IMR-90 (cell line): ENCODE measurements at regions not wholly inside any gene's neighbourhood (a gene's known extent, or its start where the extent isn't known, plus 50 kb on each side); places are given as distances from the start of the nearest gene placed in this dataset.

Experiments used
- ATAC-seq: fragments of 200-7000 bp; cut with Tn5 transposase; 2 replicates; pipeline ENCODE4 v1.9.1; 2020; ENCODE audit warnings: low read depth, mild to moderate bottlenecking, moderate library complexity
- BruUV-seq: library from RNA; stranded (reverse); fragments of 400-500 nt; replicated peaks from 2 replicates; lab custom pipeline; 2021; lab: Mats Ljungman, UMichigan
- CTCF ChIA-PET: fragments of 300-600 bp; formaldehyde crosslinking; extraction: SDS; loops from one replicate; lab custom pipeline; 2021; ENCODE audit warnings: antibody characterized with exemption; lab: Yijun Ruan, JAX
- POLR2A ChIA-PET: fragments of 300-600 bp; sonication (Branson Sonifier 250); formaldehyde crosslinking; loops from one replicate; lab custom pipeline; 2022; ENCODE audit warnings: antibody characterized with exemption; ENCODE audit not compliant: unreplicated experiment; lab: Charles Lee
- DNase-seq: peaks from one replicate; pipeline ENCODE4 v3.0.0; 2013
- H2AFZ ChIP-seq: replicated peaks from 2 replicates; pipeline ENCODE3; 2013; ENCODE audit warnings: low read length, mild to moderate bottlenecking; ENCODE audit not compliant: poor library complexity
- H2AK5ac ChIP-seq: 2 replicates; pipeline ENCODE4 v1.6.1; 2013; ENCODE audit warnings: low read depth, low read length, inconsistent platforms
- H2AK9ac ChIP-seq: replicated peaks from 2 replicates; pipeline ENCODE3; 2013; ENCODE audit warnings: mild to moderate bottlenecking, low read depth, low read length, moderate library complexity; ENCODE audit not compliant: poor library complexity
- H2BK120ac ChIP-seq: 2 replicates; pipeline ENCODE4 v1.6.1; 2013; ENCODE audit warnings: low read depth, low read length, inconsistent platforms
- H2BK15ac ChIP-seq: 3 replicates; pipeline ENCODE4 v1.6.1; 2013; ENCODE audit warnings: low read depth, low read length, inconsistent platforms
- H2BK20ac ChIP-seq: 2 replicates; pipeline ENCODE4 v1.6.1; 2013; ENCODE audit warnings: low read depth, mild to moderate bottlenecking, inconsistent platforms, low read length, moderate library complexity
- H2BK5ac ChIP-seq: 2 replicates; pipeline ENCODE4 v1.6.1; 2013; ENCODE audit warnings: mild to moderate bottlenecking, low read depth, low read length, inconsistent platforms; ENCODE audit not compliant: poor library complexity, severe bottlenecking
- H3K14ac ChIP-seq: replicated peaks from 2 replicates; pipeline ENCODE4 v1.6.1; 2013; ENCODE audit warnings: low read depth, low read length, inconsistent platforms
- H3K18ac ChIP-seq: 2 replicates; pipeline ENCODE4 v1.6.1; 2013; ENCODE audit warnings: low read depth, low read length, control low read depth
- H3K23ac ChIP-seq: 2 replicates; pipeline ENCODE4 v1.6.1; 2013; ENCODE audit warnings: low read depth, low read length, inconsistent platforms
- H3K27ac ChIP-seq: 2 replicates; pipeline ENCODE4 v1.5.1; 2013; ENCODE audit warnings: mild to moderate bottlenecking, control low read depth, low read length; ENCODE audit not compliant: insufficient read depth
- H3K27me3 ChIP-seq: 2 replicates; pipeline ENCODE4 v1.6.1; 2013; ENCODE audit warnings: low read length; ENCODE audit not compliant: control insufficient read depth, insufficient read depth
- H3K36me3 ChIP-seq: 2 replicates; pipeline ENCODE4 v1.6.1; 2013; ENCODE audit warnings: low read length, mixed read lengths; ENCODE audit not compliant: control insufficient read depth, insufficient read depth
- H3K4ac ChIP-seq: 2 replicates; pipeline ENCODE4 v1.6.1; 2013; ENCODE audit warnings: low read depth, low read length, inconsistent platforms
- H3K4me1 ChIP-seq: 2 replicates; pipeline ENCODE4 v1.6.1; 2013; ENCODE audit warnings: low read length, mixed read lengths; ENCODE audit not compliant: control insufficient read depth, insufficient read depth
- H3K4me2 ChIP-seq: 2 replicates; pipeline ENCODE4 v1.6.1; 2013; ENCODE audit warnings: low read depth, mild to moderate bottlenecking, control low read depth, low read length, moderate library complexity
- H3K4me3 ChIP-seq: 2 replicates; pipeline ENCODE4 v1.5.1; 2013; ENCODE audit warnings: low read depth, mild to moderate bottlenecking, control low read depth, low read length, moderate library complexity; ENCODE audit not compliant: insufficient read depth
- H3K56ac ChIP-seq: 2 replicates; pipeline ENCODE4 v1.6.1; 2013; ENCODE audit warnings: low read length, inconsistent platforms; ENCODE audit not compliant: insufficient read depth; ENCODE audit errors: extremely low read depth
- H3K79me1 ChIP-seq, 2 experiments: 2 replicates each; pipeline ENCODE4 v1.6.1; 2013; ENCODE audit warnings: low read length in 2 of 2, inconsistent platforms in 1 of 2, low read depth in 1 of 2
- H3K9ac ChIP-seq: 2 replicates; pipeline ENCODE4 v1.6.1; 2013; ENCODE audit warnings: low read depth, low read length, control low read depth
- H3K9me1 ChIP-seq: 2 replicates; pipeline ENCODE4 v1.6.1; 2013; ENCODE audit warnings: low read length, inconsistent platforms; ENCODE audit not compliant: insufficient read depth
- H3K9me3 ChIP-seq: 2 replicates; pipeline ENCODE4 v1.6.1; 2013; ENCODE audit warnings: low read length; ENCODE audit not compliant: control insufficient read depth, insufficient read depth
- H4K20me1 ChIP-seq: 2 replicates; pipeline ENCODE4 v1.6.1; 2013; ENCODE audit warnings: low read length, inconsistent platforms; ENCODE audit not compliant: insufficient read depth
- H4K5ac ChIP-seq: 2 replicates; pipeline ENCODE4 v1.6.1; 2013; ENCODE audit warnings: mild to moderate bottlenecking, low read depth, low read length, control low read depth
- H4K8ac ChIP-seq, 2 experiments: 2 replicates each; pipeline ENCODE4 v1.6.1; 2013; ENCODE audit warnings: low read depth in 2 of 2, low read length in 2 of 2, control low read depth in 1 of 2, inconsistent platforms in 1 of 2
- H4K91ac ChIP-seq: 2 replicates; pipeline ENCODE4 v1.6.1; 2013; ENCODE audit warnings: low read depth, low read length, inconsistent platforms; ENCODE audit not compliant: insufficient read depth
- BHLHE40 ChIP-seq: fragments of 150-350 bp; IDR thresholded peaks from 2 replicates; pipeline ENCODE4 v1.6.1; 2016; ENCODE audit warnings: mild to moderate bottlenecking, low read depth, low read length
- CEBPB ChIP-seq: IDR thresholded peaks from 2 replicates; pipeline ENCODE4 v1.6.1; 2012; ENCODE audit warnings: low read depth, low read length, improper control_type of control experiment
- CHD1 ChIP-seq: IDR thresholded peaks from 2 replicates; pipeline ENCODE4 v1.6.1; 2012; ENCODE audit warnings: low read depth, low read length, improper control_type of control experiment
- FOS ChIP-seq: fragments of 150-350 bp; IDR thresholded peaks from 2 replicates; pipeline ENCODE4 v1.6.1; 2016; ENCODE audit warnings: low read depth, low read length
- MAFK ChIP-seq: IDR thresholded peaks from 2 replicates; pipeline ENCODE4 v1.6.1; 2012; ENCODE audit warnings: low read depth, low read length, improper control_type of control experiment
- MAZ ChIP-seq: IDR thresholded peaks from 2 replicates; pipeline ENCODE4 v1.6.1; 2012; ENCODE audit warnings: low read depth, mild to moderate bottlenecking, low read length, improper control_type of control experiment, moderate library complexity, borderline replicate concordance
- MXI1 ChIP-seq: IDR thresholded peaks from 2 replicates; pipeline ENCODE4 v1.6.1; 2012; ENCODE audit warnings: low read depth, mild to moderate bottlenecking, low read length, moderate library complexity, borderline replicate concordance
- NFE2L2 ChIP-seq: fragments of 150-350 bp; IDR thresholded peaks from 2 replicates; pipeline ENCODE4 v1.6.1; 2016; ENCODE audit warnings: low read depth, mild to moderate bottlenecking, low read length
- POLR2A ChIP-seq: IDR thresholded peaks from 2 replicates; pipeline ENCODE4 v1.6.1; 2012; ENCODE audit warnings: mild to moderate bottlenecking, low read depth, low read length
- RAD21 ChIP-seq: IDR thresholded peaks from 2 replicates; pipeline ENCODE4 v1.6.1; 2012; ENCODE audit warnings: low read length, improper control_type of control experiment
- RCOR1 ChIP-seq: IDR thresholded peaks from 2 replicates; pipeline ENCODE4 v1.6.1; 2012; ENCODE audit warnings: mild to moderate bottlenecking, low read length, improper control_type of control experiment; ENCODE audit not compliant: insufficient replicate concordance
- RFX5 ChIP-seq: IDR thresholded peaks from 2 replicates; pipeline ENCODE4 v1.8.0; 2012; ENCODE audit warnings: low read depth, mild to moderate bottlenecking, low read length, moderate library complexity
- SMC3 ChIP-seq: fragments of 150-350 bp; IDR thresholded peaks from 2 replicates; pipeline ENCODE4 v1.6.1; 2016; ENCODE audit warnings: low read depth, mild to moderate bottlenecking, antibody characterized with exemption, low read length, moderate library complexity
- WGBS, 2 experiments: methylation state at CpG; one replicate each; pipeline versions ENCODE4 v1.1.5 to v1.1.7; 2013; ENCODE audit warnings: missing lambda C conversion rate in 2 of 2; ENCODE audit not compliant: insufficient read length in 1 of 2; ENCODE audit errors: extremely low coverage in 2 of 2; 5-methylcytosine and 5-hydroxymethylcytosine counted together
- dilution Hi-C: fragments of 300-500 bp; cut with HindIII; formaldehyde crosslinking; loops from one replicate; pipeline ENCODE4 v1.14.3; 2018; ENCODE audit warnings: low sequenced_read_pairs; ENCODE audit not compliant: unreplicated experiment
- in situ Hi-C: fragments of 300-500 bp; cut with MboI; formaldehyde crosslinking; loops from 3 replicates; pipeline ENCODE4 v1.14.3; 2019; ENCODE audit warnings: low sequenced_read_pairs, inconsistent platforms, mixed read lengths
- intact Hi-C: fragments of 100-400 bp; cut with micrococcal nuclease; formaldehyde crosslinking; loops from 2 replicates; pipeline ENCODE4 v1.10.0; 2022
- TF ChIP-seq, protein P1 (sequence below): fragments of 150-350 bp; IDR thresholded peaks from 2 replicates; pipeline ENCODE4 v1.6.1; 2017; ENCODE audit warnings: mild to moderate bottlenecking, antibody characterized with exemption, low read length, low read depth
- TF ChIP-seq, protein P2 (sequence below): fragments of 150-350 bp; IDR thresholded peaks from 2 replicates; pipeline ENCODE4 v1.6.1; 2016; ENCODE audit warnings: low read depth, mild to moderate bottlenecking, low read length, moderate library complexity, borderline replicate concordance
- TF ChIP-seq, protein P3 (sequence below): conservative IDR thresholded peaks from 2 replicates; pipeline ENCODE4 v1.5.1; 2012; ENCODE audit warnings: mild to moderate bottlenecking, low read depth, low read length, improper control_type of control experiment

DNA sequence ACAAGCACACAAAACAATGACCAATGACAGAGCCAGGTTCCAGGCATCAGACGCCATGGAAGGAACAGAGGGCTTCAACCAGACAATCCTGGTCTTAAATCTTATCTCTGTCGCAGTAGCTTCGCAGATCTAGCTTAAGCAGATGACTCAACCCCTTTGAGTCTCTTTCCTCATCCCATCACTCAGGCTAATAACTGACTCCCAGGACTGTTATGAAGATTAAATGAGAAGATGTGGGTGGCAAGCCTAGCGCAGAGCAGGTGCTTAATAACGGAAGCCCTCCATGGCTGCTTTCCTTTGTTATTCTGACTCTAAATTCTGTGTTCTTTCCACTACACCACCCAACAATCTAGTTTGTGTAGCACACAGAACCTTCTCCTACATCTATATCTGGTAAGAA lies 110.9 kb downstream of the SLC24A2 start:
- Histone ChIP-seq H3K9me3 (no peaks in the 10 kb centered on the region), H3K4ac (no peak overlapping the region), H3K4me1 (no peaks in the 10 kb centered on the region), H3K23ac (no peak overlapping the region), H4K91ac (no peak overlapping the region), H3K56ac (no peak overlapping the region), H2AFZ (no peak overlapping the region), H3K4me2 (no peak overlapping the region), H4K5ac (no peak overlapping the region), H3K27me3 (no peaks in the 10 kb centered on the region), H2AK9ac (no peak overlapping the region), H2BK120ac (no peak overlapping the region), H2BK20ac (no peak overlapping the region), H2BK15ac (no peak overlapping the region), H3K27ac (no peak overlapping the region), H2BK5ac (no peak overlapping the region), H3K9me1 (no peaks in the 10 kb centered on the region), H3K18ac (no peak overlapping the region), H3K4me3 (no peak overlapping the region), H3K36me3 (no peaks in the 10 kb centered on the region), H4K20me1 (no peaks in the 10 kb centered on the region), H3K14ac (no peak overlapping the region), H3K9ac (no peak overlapping the region), H2AK5ac (no peak overlapping the region), H4K8ac (no peak overlapping the region), H3K79me1 (no peaks in the 10 kb centered on the region)
- BruUV-seq = no TSS peak
- ChIA-PET CTCF (no interaction called here), POLR2A (no interaction called here)
- intact Hi-C loops (no loop called here), dilution Hi-C loops (no loop called here), in situ Hi-C loops (no loop called here)
- no peak for TF ChIP-seq CEBPB
- TF ChIP-seq BHLHE40 = no peak
- TF ChIP-seq, protein P1, sequence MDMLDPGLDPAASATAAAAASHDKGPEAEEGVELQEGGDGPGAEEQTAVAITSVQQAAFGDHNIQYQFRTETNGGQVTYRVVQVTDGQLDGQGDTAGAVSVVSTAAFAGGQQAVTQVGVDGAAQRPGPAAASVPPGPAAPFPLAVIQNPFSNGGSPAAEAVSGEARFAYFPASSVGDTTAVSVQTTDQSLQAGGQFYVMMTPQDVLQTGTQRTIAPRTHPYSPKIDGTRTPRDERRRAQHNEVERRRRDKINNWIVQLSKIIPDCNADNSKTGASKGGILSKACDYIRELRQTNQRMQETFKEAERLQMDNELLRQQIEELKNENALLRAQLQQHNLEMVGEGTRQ = no peak
- no peak for TF ChIP-seq SMC3
- no peak for TF ChIP-seq MAFK
- no peak for TF ChIP-seq POLR2A
- no peak for TF ChIP-seq MXI1
- TF ChIP-seq MAZ = no peak
- no peak for TF ChIP-seq FOS
- no peak for TF ChIP-seq RCOR1
- TF ChIP-seq CHD1 = no peak
- no peak for TF ChIP-seq RAD21
- TF ChIP-seq, protein P2, sequence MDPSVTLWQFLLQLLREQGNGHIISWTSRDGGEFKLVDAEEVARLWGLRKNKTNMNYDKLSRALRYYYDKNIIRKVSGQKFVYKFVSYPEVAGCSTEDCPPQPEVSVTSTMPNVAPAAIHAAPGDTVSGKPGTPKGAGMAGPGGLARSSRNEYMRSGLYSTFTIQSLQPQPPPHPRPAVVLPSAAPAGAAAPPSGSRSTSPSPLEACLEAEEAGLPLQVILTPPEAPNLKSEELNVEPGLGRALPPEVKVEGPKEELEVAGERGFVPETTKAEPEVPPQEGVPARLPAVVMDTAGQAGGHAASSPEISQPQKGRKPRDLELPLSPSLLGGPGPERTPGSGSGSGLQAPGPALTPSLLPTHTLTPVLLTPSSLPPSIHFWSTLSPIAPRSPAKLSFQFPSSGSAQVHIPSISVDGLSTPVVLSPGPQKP = no peak
- no peak for TF ChIP-seq RFX5
- TF ChIP-seq, protein P3, sequence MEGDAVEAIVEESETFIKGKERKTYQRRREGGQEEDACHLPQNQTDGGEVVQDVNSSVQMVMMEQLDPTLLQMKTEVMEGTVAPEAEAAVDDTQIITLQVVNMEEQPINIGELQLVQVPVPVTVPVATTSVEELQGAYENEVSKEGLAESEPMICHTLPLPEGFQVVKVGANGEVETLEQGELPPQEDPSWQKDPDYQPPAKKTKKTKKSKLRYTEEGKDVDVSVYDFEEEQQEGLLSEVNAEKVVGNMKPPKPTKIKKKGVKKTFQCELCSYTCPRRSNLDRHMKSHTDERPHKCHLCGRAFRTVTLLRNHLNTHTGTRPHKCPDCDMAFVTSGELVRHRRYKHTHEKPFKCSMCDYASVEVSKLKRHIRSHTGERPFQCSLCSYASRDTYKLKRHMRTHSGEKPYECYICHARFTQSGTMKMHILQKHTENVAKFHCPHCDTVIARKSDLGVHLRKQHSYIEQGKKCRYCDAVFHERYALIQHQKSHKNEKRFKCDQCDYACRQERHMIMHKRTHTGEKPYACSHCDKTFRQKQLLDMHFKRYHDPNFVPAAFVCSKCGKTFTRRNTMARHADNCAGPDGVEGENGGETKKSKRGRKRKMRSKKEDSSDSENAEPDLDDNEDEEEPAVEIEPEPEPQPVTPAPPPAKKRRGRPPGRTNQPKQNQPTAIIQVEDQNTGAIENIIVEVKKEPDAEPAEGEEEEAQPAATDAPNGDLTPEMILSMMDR = no peak
- TF ChIP-seq NFE2L2 = no peak
- DNase-seq = no peak
- WGBS, 2 experiments = no CpG with 5 or more reads among the region's 5 CpGs
- no peak for ATAC-seq
